ENCODE measurements at regions not wholly inside any gene's neighbourhood (a gene's known extent, or its start where the extent isn't known, plus 50 kb on each side); places are given as distances from the start of the nearest gene placed in this dataset.

GRCh38 chr12:66919466-66919865 is 240.6 kb upstream of the GRIP1 start:
- DNase-seq = no peak

GRCh38 chr12:66920205-66920604 is 241.3 kb upstream of the GRIP1 start:
- no peak for DNase-seq

GRCh38 chr12:66921151-66921550 is 242.3 kb upstream of the GRIP1 start:
- DNase-seq = no peak

GRCh38 chr12:66925083-66925482 is 246.2 kb upstream of the GRIP1 start:
- no peak for DNase-seq

- peak; percentile 7 to 13 for DNase-seq
Measured at GRCh38 chr12:66929121-66929520, 250.2 kb upstream of the GRIP1 start.

- DNase-seq = no peak
Measured at GRCh38 chr12:66931091-66931490, 252.2 kb upstream of the GRIP1 start.

GRCh38 chr12:66932126-66932525 is 253.2 kb upstream of the GRIP1 start:
- no peak for DNase-seq

- no peak for DNase-seq
Measured at GRCh38 chr12:66934302-66935062, 255.6 kb upstream of the GRIP1 start.

GRCh38 chr12:66941150-66941549 is 262.3 kb upstream of the GRIP1 start:
- DNase-seq = no peak

DNA sequence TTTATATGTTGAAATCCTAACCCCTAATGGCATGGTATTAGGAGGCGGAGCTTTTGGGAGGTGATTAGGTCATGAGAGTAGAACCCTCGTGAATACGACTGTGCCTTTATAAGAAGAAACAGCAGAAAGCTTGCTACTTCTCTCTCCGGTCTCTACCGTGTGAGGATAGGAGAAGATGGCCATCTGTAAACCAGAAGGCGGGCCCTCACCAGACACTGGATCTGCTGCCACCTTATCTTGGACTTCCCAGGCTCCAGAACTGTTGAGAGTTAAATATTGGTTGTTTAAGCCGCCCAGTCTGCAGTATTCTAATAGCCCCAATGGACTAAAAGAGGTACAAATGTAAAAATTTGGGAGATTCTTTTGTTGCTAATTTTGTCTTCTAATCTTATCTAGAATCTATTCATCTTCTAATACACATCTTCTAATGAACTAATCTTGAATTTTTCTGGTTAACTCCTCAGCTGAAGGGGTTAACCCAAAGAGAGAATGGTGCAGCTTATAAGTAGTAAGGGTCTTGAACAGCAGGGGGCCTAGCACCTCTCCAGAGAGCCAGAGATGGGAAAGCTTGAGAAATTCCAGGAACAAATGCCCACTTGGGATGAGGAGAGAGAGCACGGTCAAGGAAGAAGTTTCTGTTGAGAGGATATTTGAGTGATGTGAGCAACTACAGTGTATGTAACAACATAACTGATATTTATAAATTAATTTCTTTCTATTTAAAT is 264.0 kb upstream of the GRIP1 start:
- DNase-seq = no peak

GRCh38 chr12:66944365-66944764 is 265.5 kb upstream of the GRIP1 start:
- DNase-seq = no peak

- no peak for DNase-seq
Measured at GRCh38 chr12:66945189-66945817, 266.4 kb upstream of the GRIP1 start.

DNA sequence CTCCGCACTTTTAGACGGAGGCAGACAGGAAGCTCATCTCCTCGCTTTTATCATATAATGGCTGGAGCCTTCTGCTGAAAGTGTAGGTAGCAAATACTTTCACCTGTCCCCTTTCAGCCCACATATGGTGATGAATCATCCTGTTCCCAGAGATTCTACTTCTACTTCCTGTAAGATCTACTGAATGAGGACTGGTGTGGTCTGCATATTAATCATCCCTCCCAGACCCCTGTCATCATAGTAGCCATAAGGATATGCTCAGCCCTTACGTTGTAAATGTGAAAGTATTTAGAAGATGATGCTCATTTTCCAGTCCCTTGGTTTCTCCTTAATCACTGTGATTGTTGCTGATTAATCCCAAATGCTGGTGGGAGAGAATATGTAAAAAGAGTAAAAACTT is 268.2 kb upstream of the GRIP1 start:
- DNase-seq = no peak

GRCh38 chr12:66952668-66953067 is 273.8 kb upstream of the GRIP1 start:
- no peak for DNase-seq

DNA sequence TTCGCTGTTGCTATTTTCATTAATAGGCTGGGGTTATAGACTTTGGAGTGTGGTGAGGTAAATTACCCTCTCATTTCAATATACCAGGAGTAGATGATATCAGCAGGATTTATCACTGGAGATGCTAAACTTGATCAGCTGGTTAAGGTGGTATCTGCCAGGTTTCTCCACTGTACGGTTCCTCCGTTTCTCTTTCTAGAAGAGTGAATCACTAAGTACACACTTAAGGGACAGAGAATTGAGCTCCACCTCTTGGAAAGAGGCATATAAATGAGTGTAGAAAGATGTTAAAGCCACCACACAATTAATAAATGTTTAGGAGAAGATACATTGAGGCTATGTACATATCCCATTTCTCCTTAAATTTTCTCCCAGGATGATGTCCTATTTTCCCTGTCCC is 277.4 kb upstream of the GRIP1 start:
- DNase-seq = no peak

- no peak for DNase-seq
Measured at GRCh38 chr12:66959276-66959675, 280.4 kb upstream of the GRIP1 start.

GRCh38 chr12:66960006-66960405 is 281.1 kb upstream of the GRIP1 start:
- DNase-seq = no peak

- no peak for DNase-seq
Measured at GRCh38 chr12:66960704-66961690, 282.1 kb upstream of the GRIP1 start.

GRCh38 chr12:66962290-66962689 is 283.4 kb upstream of the GRIP1 start:
- DNase-seq = no peak

DNA sequence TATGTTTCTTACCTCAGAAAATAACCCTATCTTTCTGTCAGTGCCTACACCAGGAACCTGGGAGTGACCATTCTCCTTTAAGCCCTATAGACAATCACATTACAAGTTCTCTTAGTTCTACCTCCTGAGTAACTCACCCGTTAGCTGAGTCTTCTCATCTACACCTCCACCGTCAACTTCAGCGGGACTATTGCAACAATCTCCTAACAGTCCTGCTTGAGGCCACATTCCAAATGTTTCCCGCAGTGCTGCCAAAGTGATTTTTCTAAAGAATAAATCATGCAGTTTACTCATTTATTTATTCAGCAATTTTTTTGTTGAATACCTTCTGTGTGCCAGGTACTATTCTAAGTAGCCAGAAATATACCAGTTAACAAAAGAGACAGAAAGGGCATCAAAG is 285.0 kb upstream of the GRIP1 start:
- DNase-seq = no peak

DNA sequence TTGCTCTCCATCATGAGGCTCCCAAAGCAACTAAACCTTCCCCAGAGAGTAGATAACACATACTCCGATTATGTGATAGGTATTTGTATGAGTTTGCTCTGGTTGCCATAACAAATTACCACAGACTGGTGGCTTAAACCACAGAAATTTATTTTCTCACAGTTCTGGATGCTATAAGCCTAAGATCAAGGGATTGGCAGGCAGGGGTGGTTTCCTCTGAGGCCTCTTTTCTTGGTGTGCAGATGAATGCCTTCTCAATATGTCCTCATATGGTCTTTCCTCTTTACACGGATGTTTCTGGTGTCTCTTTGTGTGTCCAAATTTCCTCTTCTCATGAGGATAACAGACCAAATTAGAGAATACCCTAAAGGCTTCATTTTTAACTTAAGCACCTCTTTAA is 285.8 kb upstream of the GRIP1 start:
- DNase-seq = peak in 1 of 2 donors; percentile 15

DNA sequence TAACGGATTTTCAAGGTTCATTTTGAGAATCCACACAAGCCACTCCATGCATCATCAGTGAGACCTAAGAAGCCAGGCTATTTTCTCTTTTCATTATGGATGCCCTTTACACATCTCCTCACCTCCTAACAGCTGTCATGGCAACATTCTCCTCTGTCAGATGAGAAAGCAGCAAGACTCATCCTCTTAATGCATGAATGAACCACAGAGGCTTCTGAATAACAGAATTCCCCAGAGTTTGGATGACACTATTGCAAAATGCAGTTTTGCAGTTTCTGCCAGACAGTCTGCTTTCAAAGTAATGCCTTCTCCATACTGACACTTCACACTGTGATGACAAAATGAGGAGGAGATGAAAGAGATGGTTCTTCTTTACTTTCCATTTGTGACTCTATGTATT is 286.7 kb upstream of the GRIP1 start:
- DNase-seq = no peak

DNA sequence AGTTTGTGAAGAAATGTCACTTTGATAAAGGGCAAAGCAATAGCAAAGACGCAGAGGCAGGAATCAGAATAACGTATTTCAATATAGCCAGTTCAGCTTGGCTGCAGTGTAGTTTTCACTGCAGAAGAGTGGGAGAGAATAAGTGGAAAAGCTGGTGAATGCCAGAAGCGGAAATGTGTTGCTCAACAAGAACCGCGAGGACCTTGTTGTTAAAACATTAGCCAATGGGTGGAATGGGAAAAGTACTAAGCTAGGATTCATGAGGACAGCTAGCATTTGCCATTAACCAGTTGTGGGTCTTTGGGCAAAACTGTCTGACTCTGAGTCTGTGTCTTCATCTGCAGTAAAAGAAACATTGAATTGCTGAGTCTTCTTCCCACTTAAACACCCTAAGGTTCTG is 292.9 kb upstream of the GRIP1 start:
- DNase-seq = no peak
